Adrenal gland (tissue), 5 donors: ENCODE measurements at regions not wholly inside any gene's neighbourhood (a gene's known extent, or its start where the extent isn't known, plus 50 kb on each side); places are given as distances from the start of the nearest gene placed in this dataset.

Experiments used
- CTCF ChIP-seq, 6 experiments: fragments of 450-650 bp in 4 of 6; fragments of 200-600 bp in 2 of 6; sonication (generic) in 1 of 6; IDR thresholded peaks; 1 replicate in 5 of 6; 2 replicates in 1 of 6; pipeline versions ENCODE4 v1.5.1 to v1.8.0; 2016 to 2021; ENCODE audit warnings: antibody characterized with exemption in 6 of 6, mild to moderate bottlenecking in 2 of 6, moderate library complexity in 1 of 6
- POLR2A ChIP-seq, 2 donors: fragments of 450-650 bp; IDR thresholded peaks; one replicate each; pipeline ENCODE4 v1.6.1; 2017; ENCODE audit warnings: antibody characterized with exemption in 2 of 2, mild to moderate bottlenecking in 2 of 2, moderate library complexity in 1 of 2
- donor health status: DM: no; HTN: no; CAD: no.

GRCh38 chr14:101082436-101083384 is 179.2 kb upstream of the RTL1 start:
- TF ChIP-seq POLR2A (IDR thresholded peaks at IDR 0.05) (no peak), CTCF (IDR thresholded peaks at IDR 0.05) (no peak)
